Omental fat pad (tissue), 3 donors: ENCODE measurements at regions not wholly inside any gene's neighbourhood (a gene's known extent, or its start where the extent isn't known, plus 50 kb on each side); places are given as distances from the start of the nearest gene placed in this dataset.
"Not testable (repeated sequence)": the region's sequence is repeated elsewhere in the genome, so short reads cannot be mapped to it uniquely, and the experiment has no call there.

Source experiments
- ATAC-seq: fragments of 150-250 bp; one replicate; pipeline ENCODE4 v1.9.1; 2016; ENCODE audit warnings: mild to moderate bottlenecking, moderate library complexity; ENCODE audit not compliant: low FRiP score
- DNase-seq: peaks from one replicate; pipeline ENCODE4 v3.0.0-alpha.2; 2019; ENCODE audit warnings: low spot score
- TF ChIP-seq, protein P1 (sequence below), 3 donors: fragments of 450-650 bp; IDR thresholded peaks; one replicate each; pipeline ENCODE4 v1.5.1; 2016 to 2017; ENCODE audit warnings: antibody characterized with exemption in 3 of 3, mild to moderate bottlenecking in 3 of 3, moderate library complexity in 2 of 3

DNA sequence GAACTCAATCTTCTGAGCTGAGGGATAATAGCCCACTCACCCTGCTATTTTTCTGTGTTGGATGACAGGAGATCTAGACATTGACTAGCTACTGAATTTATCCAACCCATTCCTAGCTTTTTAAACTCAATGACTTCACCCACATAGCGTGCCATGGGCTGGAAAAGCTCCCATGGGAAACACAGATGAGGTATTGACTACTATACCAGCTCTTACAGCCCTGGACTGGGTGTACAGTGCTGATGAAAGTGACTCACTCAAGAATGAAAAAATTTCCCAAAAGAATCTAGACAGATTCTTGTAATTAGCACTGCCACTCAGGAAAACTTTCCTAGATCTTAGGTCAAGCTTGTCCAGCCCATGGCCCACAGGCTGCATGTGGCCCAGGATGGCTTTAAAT, 72.7 kb upstream of the NREP start:
- DNase-seq: no peak
- ATAC-seq: no peak
- TF ChIP-seq, protein P1, sequence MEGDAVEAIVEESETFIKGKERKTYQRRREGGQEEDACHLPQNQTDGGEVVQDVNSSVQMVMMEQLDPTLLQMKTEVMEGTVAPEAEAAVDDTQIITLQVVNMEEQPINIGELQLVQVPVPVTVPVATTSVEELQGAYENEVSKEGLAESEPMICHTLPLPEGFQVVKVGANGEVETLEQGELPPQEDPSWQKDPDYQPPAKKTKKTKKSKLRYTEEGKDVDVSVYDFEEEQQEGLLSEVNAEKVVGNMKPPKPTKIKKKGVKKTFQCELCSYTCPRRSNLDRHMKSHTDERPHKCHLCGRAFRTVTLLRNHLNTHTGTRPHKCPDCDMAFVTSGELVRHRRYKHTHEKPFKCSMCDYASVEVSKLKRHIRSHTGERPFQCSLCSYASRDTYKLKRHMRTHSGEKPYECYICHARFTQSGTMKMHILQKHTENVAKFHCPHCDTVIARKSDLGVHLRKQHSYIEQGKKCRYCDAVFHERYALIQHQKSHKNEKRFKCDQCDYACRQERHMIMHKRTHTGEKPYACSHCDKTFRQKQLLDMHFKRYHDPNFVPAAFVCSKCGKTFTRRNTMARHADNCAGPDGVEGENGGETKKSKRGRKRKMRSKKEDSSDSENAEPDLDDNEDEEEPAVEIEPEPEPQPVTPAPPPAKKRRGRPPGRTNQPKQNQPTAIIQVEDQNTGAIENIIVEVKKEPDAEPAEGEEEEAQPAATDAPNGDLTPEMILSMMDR (IDR thresholded peaks at IDR 0.05): no peak

DNA sequence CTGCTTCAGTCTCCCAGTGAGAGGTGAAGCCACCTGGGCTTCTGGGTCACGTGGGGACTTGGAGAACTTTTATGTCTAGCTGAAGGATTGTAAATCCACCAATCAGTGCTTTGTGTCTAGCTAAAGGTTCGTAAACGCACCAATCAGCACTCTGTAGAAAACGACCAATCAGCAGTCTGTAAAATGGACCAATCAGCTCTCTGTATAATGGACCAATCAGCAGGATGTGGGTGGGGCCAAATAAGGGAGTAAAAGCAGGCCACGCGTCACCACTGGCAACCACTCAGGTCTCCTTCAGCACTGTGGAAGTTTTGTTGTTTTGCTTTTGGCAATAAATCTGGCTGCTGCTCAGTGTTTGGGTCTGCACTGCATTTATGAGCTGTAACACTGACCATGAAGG, 69.1 kb upstream of the NREP start:
- no peak for ATAC-seq
- no peak for DNase-seq
- TF ChIP-seq, protein P1 (IDR thresholded peaks at IDR 0.05): no peak

DNA sequence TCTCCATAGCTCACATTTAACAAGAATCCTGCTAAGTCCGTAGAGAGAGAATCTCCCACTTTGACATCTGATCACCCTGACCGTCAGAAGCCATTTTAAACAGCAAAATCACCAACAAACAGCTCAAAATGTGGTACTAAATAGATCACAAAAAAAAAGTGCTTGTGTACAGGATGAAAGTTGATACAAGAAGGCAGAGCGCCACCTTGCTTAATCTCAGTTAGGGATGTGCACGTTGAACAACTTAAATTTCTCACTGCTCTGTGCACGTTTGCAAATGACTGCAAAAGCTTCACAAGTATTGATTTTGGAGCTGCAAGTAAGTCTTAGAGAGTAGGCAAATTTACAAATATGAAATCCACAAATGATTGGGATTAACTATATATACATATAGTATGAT, 63.1 kb upstream of the NREP start:
- ATAC-seq (no peak), DNase-seq (no peak)
- TF ChIP-seq, protein P1 (IDR thresholded peaks at IDR 0.05): no peak

DNA sequence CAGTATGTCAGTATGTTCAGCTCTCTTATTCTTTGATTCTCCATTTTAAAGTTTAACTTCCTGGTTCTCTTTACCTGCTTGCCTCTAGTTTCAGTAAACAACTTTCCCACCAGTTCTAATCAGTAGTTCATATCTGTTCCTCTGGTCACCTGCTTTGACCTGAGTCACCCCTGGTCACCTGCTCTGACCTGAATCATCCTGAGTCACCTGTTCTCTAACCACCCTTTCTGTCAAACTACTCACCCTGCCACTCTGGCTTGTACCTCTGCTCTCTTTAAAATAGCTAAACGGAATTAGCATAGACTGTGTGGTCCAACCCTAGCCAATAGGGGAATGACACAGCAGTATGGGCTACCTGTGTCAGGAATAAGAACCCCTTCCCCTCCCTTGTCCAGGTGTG, 62.0 kb upstream of the NREP start:
- not testable (repeated sequence) for DNase-seq, ATAC-seq

DNA sequence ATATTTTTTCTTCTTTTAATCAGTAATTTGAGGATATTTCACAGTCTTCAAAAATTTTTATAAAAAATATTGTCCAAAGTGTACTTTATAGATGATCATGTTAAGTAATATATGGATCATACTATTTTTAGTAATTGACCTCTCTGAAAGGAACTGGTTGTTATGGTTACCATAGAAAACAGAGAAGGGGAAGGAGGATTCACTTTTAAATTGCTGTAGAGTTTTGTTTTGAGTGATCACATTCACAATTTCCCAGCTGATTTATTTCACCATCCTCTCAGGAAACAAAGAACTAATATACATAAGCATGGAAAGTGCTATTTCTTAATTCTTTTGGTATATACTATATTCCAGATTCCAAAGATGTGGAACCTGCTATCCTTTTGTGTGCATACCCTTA, 56.5 kb upstream of the NREP start:
- DNase-seq: no peak
- no peak for ATAC-seq
- TF ChIP-seq, protein P1 (IDR thresholded peaks at IDR 0.05): no peak

DNA sequence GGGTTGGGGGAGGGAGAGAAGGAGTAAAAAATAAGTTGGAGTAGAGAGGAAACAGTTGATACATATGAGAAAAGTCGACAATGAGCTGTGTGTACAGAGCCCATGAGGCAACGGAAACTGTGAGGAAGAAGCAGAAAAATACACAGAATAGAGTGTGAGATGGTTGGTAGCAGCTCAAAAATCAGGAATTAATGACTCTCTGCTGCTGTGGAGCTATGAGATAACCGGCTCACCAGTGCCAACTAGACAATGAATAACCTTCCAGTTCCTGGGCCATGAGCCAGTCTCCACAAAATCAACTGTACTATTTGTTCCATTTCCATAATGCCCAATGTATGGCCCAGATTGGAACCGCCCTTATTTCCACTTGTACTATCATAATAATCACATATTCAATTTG, 53.1 kb upstream of the NREP start:
- TF ChIP-seq, protein P1 (IDR thresholded peaks at IDR 0.05): no peak
- DNase-seq (no peak), ATAC-seq (no peak)
